ENCODE measurements at regions not wholly inside any gene's neighbourhood (a gene's known extent, or its start where the extent isn't known, plus 50 kb on each side); places are given as distances from the start of the nearest gene placed in this dataset.

- no peak for TF ChIP-seq CTCF (IDR thresholded peaks at IDR 0.05; ENCODE audit: insufficient read depth, low read depth, low read length)
- no peak for TF ChIP-seq EZH2 (IDR thresholded peaks at IDR 0.05; ENCODE audit: insufficient read depth, low read length)
Observed at GRCh38 chr13:50729177-50729576, 114.3 kb downstream of the DLEU7 start.

Measured in astrocyte (in vitro differentiated cells and primary cell).